Uterus (tissue), 2 donors: ENCODE measurements at regions not wholly inside any gene's neighbourhood (a gene's known extent, or its start where the extent isn't known, plus 50 kb on each side); places are given as distances from the start of the nearest gene placed in this dataset.

ENCODE experiments used
- CTCF ChIP-seq, 4 experiments: fragments of 200-600 bp in 2 of 4; fragments of 450-650 bp in 2 of 4; sonication (generic) in 2 of 4; IDR thresholded peaks; one replicate each; pipeline ENCODE4 v1.5.1; 2016 to 2019; ENCODE audit warnings: antibody characterized with exemption in 4 of 4, mild to moderate bottlenecking in 2 of 4, moderate library complexity in 1 of 4
- POLR2A ChIP-seq, 2 donors: fragments of 450-650 bp; IDR thresholded peaks; one replicate each; pipeline ENCODE4 v1.6.1; 2016; ENCODE audit warnings: antibody characterized with exemption in 2 of 2, mild to moderate bottlenecking in 1 of 2, moderate library complexity in 1 of 2

- no peak for TF ChIP-seq POLR2A (IDR thresholded peaks at IDR 0.05)
- no peak for TF ChIP-seq CTCF (IDR thresholded peaks at IDR 0.05)
Measured at GRCh38 chr2:239532250-239532649, 131.4 kb upstream of the HDAC4 start.
